ENCODE measurements at regions not wholly inside any gene's neighbourhood (a gene's known extent, or its start where the extent isn't known, plus 50 kb on each side); places are given as distances from the start of the nearest gene placed in this dataset.

GRCh38 chr21:28459193-28459592 is 533.5 kb downstream of the LTN1 start:
- no peak for DNase-seq
- H3K9me3 ChIP-seq (ENCODE audit: severe bottlenecking): no peaks in the 10 kb centered on the region
- no peaks in the 10 kb centered on the region for H3K36me3 ChIP-seq
- no peak overlapping the region for H3K4me3 ChIP-seq (ENCODE audit: low read depth, low read length)
- peaks cover 68% of the 10 kb centered on the region for H3K27me3 ChIP-seq (ENCODE audit: insufficient read depth, low read depth, severe bottlenecking)
- TF ChIP-seq CTCF (IDR thresholded peaks at IDR 0.05; ENCODE audit: low read depth, low read length): no peak
- no peak overlapping the region for H3K27ac ChIP-seq

- Histone ChIP-seq H3K9me3 (ENCODE audit: severe bottlenecking) (no peaks in the 10 kb centered on the region), H3K36me3 (no peaks in the 10 kb centered on the region), H3K27me3 (ENCODE audit: insufficient read depth, low read depth, severe bottlenecking) (peaks cover 72% of the 10 kb centered on the region), H3K4me3 (ENCODE audit: low read depth, low read length) (no peak overlapping the region), H3K27ac (no peak overlapping the region)
- DNase-seq: no peak
- TF ChIP-seq CTCF (IDR thresholded peaks at IDR 0.05; ENCODE audit: low read depth, low read length): no peak
These were observed 534.2 kb downstream of the LTN1 start for GRCh38 chr21:28458446-28458845.

- H3K27me3 ChIP-seq (ENCODE audit: insufficient read depth, low read depth, severe bottlenecking): peaks cover 63% of the 10 kb centered on the region
- no peaks in the 10 kb centered on the region for H3K36me3 ChIP-seq
- no peak overlapping the region for H3K4me3 ChIP-seq (ENCODE audit: low read depth, low read length)
- no peak for DNase-seq
- no peak for TF ChIP-seq CTCF (IDR thresholded peaks at IDR 0.05; ENCODE audit: low read depth, low read length)
- no peaks in the 10 kb centered on the region for H3K9me3 ChIP-seq (ENCODE audit: severe bottlenecking)
- no peak overlapping the region for H3K27ac ChIP-seq
These were observed 537.5 kb downstream of the LTN1 start for GRCh38 chr21:28455253-28455600.

GRCh38 chr21:28454564-28455252 is 538.0 kb downstream of the LTN1 start:
- Histone ChIP-seq H3K27ac (no peak overlapping the region), H3K27me3 (ENCODE audit: insufficient read depth, low read depth, severe bottlenecking) (peaks cover 63% of the 10 kb centered on the region), H3K4me3 (ENCODE audit: low read depth, low read length) (no peak overlapping the region), H3K36me3 (no peaks in the 10 kb centered on the region), H3K9me3 (ENCODE audit: severe bottlenecking) (no peaks in the 10 kb centered on the region)
- TF ChIP-seq CTCF (IDR thresholded peaks at IDR 0.05; ENCODE audit: low read depth, low read length): no peak
- DNase-seq: no peak

GRCh38 chr21:28447462-28447861 is 545.2 kb downstream of the LTN1 start:
- Histone ChIP-seq H3K4me3 (ENCODE audit: low read depth, low read length) (no peak overlapping the region), H3K27ac (no peak overlapping the region), H3K27me3 (ENCODE audit: insufficient read depth, low read depth, severe bottlenecking) (peaks cover 46% of the 10 kb centered on the region), H3K9me3 (ENCODE audit: severe bottlenecking) (no peaks in the 10 kb centered on the region), H3K36me3 (no peaks in the 10 kb centered on the region)
- DNase-seq: no peak
- TF ChIP-seq CTCF (IDR thresholded peaks at IDR 0.05; ENCODE audit: low read depth, low read length): no peak
